SU-DHL-6 (cell line): ENCODE measurements at regions not wholly inside any gene's neighbourhood (a gene's known extent, or its start where the extent isn't known, plus 50 kb on each side); places are given as distances from the start of the nearest gene placed in this dataset.

Experiments used
- CTCF ChIP-seq: fragments of 200-600 bp; sonication (generic); IDR thresholded peaks from one replicate; pipeline ENCODE4 v1.5.1; 2017; ENCODE audit warnings: antibody characterized with exemption, mild to moderate bottlenecking, low read length, moderate library complexity; ENCODE audit not compliant: insufficient read depth, poor library complexity, severe bottlenecking
- EZH2phosphoT487 ChIP-seq: fragments of 200-600 bp; sonication (generic), shearing (Covaris generic); conservative IDR thresholded peaks from 2 replicates; pipeline ENCODE4 v1.6.1; 2018; ENCODE audit warnings: mild to moderate bottlenecking, antibody characterized with exemption, low read length, moderate library complexity, mixed read lengths

- no peak for TF ChIP-seq CTCF
- TF ChIP-seq EZH2phosphoT487: no peak
Observed at GRCh38 chr4:81595287-81595686, 123.6 kb upstream of the RASGEF1B start.
